Epithelial cell of esophagus (primary cell): ENCODE measurements at regions not wholly inside any gene's neighbourhood (a gene's known extent, or its start where the extent isn't known, plus 50 kb on each side); places are given as distances from the start of the nearest gene placed in this dataset.
"Not testable (repeated sequence)": the region's sequence is repeated elsewhere in the genome, so short reads cannot be mapped to it uniquely, and the experiment has no call there.

Experiments
- DNase-seq: peaks from one replicate; pipeline ENCODE4 v3.0.0; 2010; ENCODE audit warnings: low read depth
- H3K4me3 ChIP-seq: 2 replicates; pipeline ENCODE4 v1.5.1; 2011; ENCODE audit warnings: mild to moderate bottlenecking, low read length, control low read depth
- CTCF ChIP-seq: IDR thresholded peaks from 2 replicates; pipeline ENCODE4 v1.5.1; 2011; ENCODE audit warnings: low read depth, mild to moderate bottlenecking, low read length, control low read depth, inconsistent platforms; ENCODE audit not compliant: insufficient read depth; ENCODE audit errors: missing control alignments

GRCh38 chr3:181913254-181913653, 201.5 kb downstream of the SOX2 start:
- no peak for TF ChIP-seq CTCF
- H3K4me3 ChIP-seq: no peak overlapping the region
- peak; percentile 92 for DNase-seq

- DNase-seq: peak; percentile 60
Measured at GRCh38 chr3:181915551-181915950, 203.8 kb downstream of the SOX2 start.

GRCh38 chr3:181916013-181916412, 204.3 kb downstream of the SOX2 start:
- no peak for DNase-seq
- no peak for TF ChIP-seq CTCF

More at GRCh38 chr3:181915551-181915950, 203.8 kb downstream of the SOX2 start:
- H3K4me3 ChIP-seq: no peak overlapping the region
- no peak for TF ChIP-seq CTCF

GRCh38 chr3:181917027-181917426, 205.3 kb downstream of the SOX2 start:
- no peak for TF ChIP-seq CTCF
- no peak overlapping the region for H3K4me3 ChIP-seq
- no peak for DNase-seq

More at GRCh38 chr3:181916013-181916412, 204.3 kb downstream of the SOX2 start:
- H3K4me3 ChIP-seq: no peak overlapping the region

- no peak overlapping the region for H3K4me3 ChIP-seq
- no peak for TF ChIP-seq CTCF
- peak; percentile 82 for DNase-seq
Measured at GRCh38 chr3:181919375-181919774, 207.7 kb downstream of the SOX2 start.

GRCh38 chr3:181920409-181920808, 208.7 kb downstream of the SOX2 start:
- TF ChIP-seq CTCF: no peak
- no peak overlapping the region for H3K4me3 ChIP-seq
- peak; percentile 41 for DNase-seq

GRCh38 chr3:181921220-181921619, 209.5 kb downstream of the SOX2 start:
- no peak for DNase-seq
- TF ChIP-seq CTCF: no peak
- H3K4me3 ChIP-seq: no peak overlapping the region

- not testable (repeated sequence) for H3K4me3 ChIP-seq
Measured at GRCh38 chr3:181925841-181926240, 214.1 kb downstream of the SOX2 start.

More at GRCh38 chr3:181925841-181926240, 214.1 kb downstream of the SOX2 start:
- DNase-seq: not testable (repeated sequence)
